Ovary (tissue), 7 donors: ENCODE measurements at regions not wholly inside any gene's neighbourhood (a gene's known extent, or its start where the extent isn't known, plus 50 kb on each side); places are given as distances from the start of the nearest gene placed in this dataset.
"Not testable (repeated sequence)": the region's sequence is repeated elsewhere in the genome, so short reads cannot be mapped to it uniquely, and the experiment has no call there.

Experiments used
- DNase-seq, 5 donors: peaks; one replicate each; pipeline ENCODE4 v3.0.0-alpha.2; 2019 to 2020
- H3K27ac ChIP-seq, 2 donors: fragments of 200-600 bp; one replicate each; pipeline versions ENCODE4 v1.5.1 to v1.8.0; 2019 to 2022
- H3K27me3 ChIP-seq: fragments of 200-600 bp; one replicate; pipeline ENCODE4 v1.8.0; 2022
- H3K36me3 ChIP-seq: fragments of 200-600 bp; sonication (generic); one replicate; pipeline ENCODE4 v1.5.1; 2019
- H3K4me1 ChIP-seq: one replicate; pipeline ENCODE4 v1.8.1; 2013; ENCODE audit warnings: mild to moderate bottlenecking, moderate library complexity; ENCODE audit not compliant: insufficient read depth
- H3K4me3 ChIP-seq: fragments of 200-600 bp; sonication (generic); one replicate; pipeline ENCODE4 v1.5.1; 2017
- H3K9me3 ChIP-seq, 2 donors: fragments of 200-600 bp in 1 of 2; sonication (generic) in 1 of 2; one replicate each; pipeline versions ENCODE4 v1.5.1 to v1.8.1; 2013 to 2019; ENCODE audit warnings: mild to moderate bottlenecking in 1 of 2, moderate library complexity in 1 of 2
- CTCF ChIP-seq, 3 donors: fragments of 450-650 bp in 2 of 3; fragments of 200-600 bp in 1 of 3; IDR thresholded peaks; one replicate each; pipeline versions ENCODE4 v1.5.1 to v1.8.0; 2016 to 2022; ENCODE audit warnings: antibody characterized with exemption in 3 of 3, mild to moderate bottlenecking in 1 of 3
- EP300 ChIP-seq: sonication (generic); formaldehyde crosslinking; IDR thresholded peaks from one replicate; pipeline ENCODE4 v1.6.1; 2017; ENCODE audit warnings: antibody characterized with exemption
- POLR2A ChIP-seq: fragments of 450-650 bp; IDR thresholded peaks from one replicate; pipeline ENCODE4 v1.6.1; 2017; ENCODE audit warnings: antibody characterized with exemption, mild to moderate bottlenecking, moderate library complexity
- WGBS, 3 donors: extraction: QIAGEN DNeasy Blood & Tissue Kit in 1 of 3; methylation state at CpG; one replicate each; pipeline versions ENCODE4 v1.1.5 to v1.1.7; 2013 to 2017; 5-methylcytosine and 5-hydroxymethylcytosine counted together
- intact Hi-C, 4 donors: fragments of 100-400 bp; cut with DNase I; formaldehyde crosslinking; loops; one replicate each; pipeline versions ENCODE4 v1.11.0 to v1.15.1; 2022 to 2023
- donor health status: DM: no; HTN: no; CAD: no; lungs with moderate emphysema.
- donor health status: DM: no; HTN: no; CAD: no.
- donor health status: Bipolar disorder and iron deficiency.
- donor health status: DM: no; HTN: no; CAD: no.
- donor health status: DM: yes; HTN: yes; CAD: no.

GRCh38 chr15:62369454-62369853, 204.4 kb upstream of the C2CD4B start:
- WGBS, 3 donors = 66 to 73% (median 72%) methylated on average over 7 of the region's 7 CpGs
- TF ChIP-seq POLR2A (no peak), CTCF (IDR thresholded peaks at IDR 0.05) (no peak), EP300 (no peak)
- Histone ChIP-seq H3K36me3 (no peaks in the 10 kb centered on the region), H3K27ac (no peak overlapping the region), H3K9me3 (no peaks in the 10 kb centered on the region), H3K4me1 (no peaks in the 10 kb centered on the region), H3K27me3 (no peaks in the 10 kb centered on the region), H3K4me3 (no peak overlapping the region)
- intact Hi-C loops = no loop called here
- DNase-seq = no peak

GRCh38 chr15:62371683-62372082, 206.6 kb upstream of the C2CD4B start:
- intact Hi-C loops, H3K27ac ChIP-seq, H3K27me3 ChIP-seq, DNase-seq, H3K4me3 ChIP-seq, H3K9me3 ChIP-seq, H3K4me1 ChIP-seq, H3K36me3 ChIP-seq: not testable (repeated sequence)
- WGBS, 3 donors = 86 to 90% (median 89%) methylated on average over 4 of the region's 4 CpGs

- Histone ChIP-seq H3K27ac (no peak overlapping the region), H3K4me1 (no peaks in the 10 kb centered on the region), H3K27me3 (no peaks in the 10 kb centered on the region), H3K36me3 (no peaks in the 10 kb centered on the region), H3K9me3 (no peaks in the 10 kb centered on the region), H3K4me3 (no peak overlapping the region)
- 43 to 51% (median 50%) methylated on average over 3 of the region's 3 CpGs for WGBS, 3 donors
- TF ChIP-seq EP300 (no peak), CTCF (IDR thresholded peaks at IDR 0.05) (no peak), POLR2A (no peak)
- no peak for DNase-seq
- intact Hi-C loops = no loop called here
These were observed 212.8 kb upstream of the C2CD4B start for GRCh38 chr15:62377736-62378480.

- Histone ChIP-seq H3K27ac (no peak overlapping the region), H3K9me3 (no peaks in the 10 kb centered on the region), H3K27me3 (no peaks in the 10 kb centered on the region), H3K36me3 (no peaks in the 10 kb centered on the region), H3K4me1 (no peaks in the 10 kb centered on the region), H3K4me3 (no peak overlapping the region)
- DNase-seq = no peak
- intact Hi-C loops = no loop called here
- TF ChIP-seq CTCF (IDR thresholded peaks at IDR 0.05) (no peak), POLR2A (no peak), EP300 (no peak)
- 11 to 17% (median 12%) methylated on average over 5 of the region's 5 CpGs for WGBS, 3 donors
These were observed 213.8 kb upstream of the C2CD4B start for GRCh38 chr15:62378772-62379498.

- intact Hi-C loops = no loop called here
- Histone ChIP-seq H3K4me1 (no peaks in the 10 kb centered on the region), H3K9me3 (no peaks in the 10 kb centered on the region), H3K36me3 (no peaks in the 10 kb centered on the region), H3K27ac (no peak overlapping the region), H3K4me3 (no peak overlapping the region), H3K27me3 (no peaks in the 10 kb centered on the region)
- TF ChIP-seq CTCF (IDR thresholded peaks at IDR 0.05) (no peak), POLR2A (no peak), EP300 (no peak)
- no peak for DNase-seq
- WGBS, 3 donors = 68 to 76% (median 72%) methylated on average over 4 of the region's 4 CpGs
These were observed 214.9 kb upstream of the C2CD4B start for GRCh38 chr15:62380011-62380410.
